NCI-H526 (cell line): ENCODE measurements at regions not wholly inside any gene's neighbourhood (a gene's known extent, or its start where the extent isn't known, plus 50 kb on each side); places are given as distances from the start of the nearest gene placed in this dataset.
A peak's percentile ranks its signal among the peaks of the same experiment; 100 is the strongest.

Experiments
- DNase-seq, 2 experiments: peaks; one replicate each; lab custom pipeline; 2025; lab: John Stamatoyannopoulos, UW

- no peak for DNase-seq
Observed at GRCh38 chr7:13293264-13294002, 606.0 kb downstream of the ARL4A start.

GRCh38 chr7:13307040-13307439, 619.6 kb downstream of the ARL4A start:
- DNase-seq: no peak

GRCh38 chr7:13308423-13308822, 621.0 kb downstream of the ARL4A start:
- DNase-seq: no peak

- no peak for DNase-seq
Observed at GRCh38 chr7:13309535-13309934, 622.1 kb downstream of the ARL4A start.

- peak in 1 of 2 experiments; percentile 12 for DNase-seq
Observed at GRCh38 chr7:13312307-13312706, 624.9 kb downstream of the ARL4A start.

- no peak for DNase-seq
Observed at GRCh38 chr7:13320333-13320732, 632.9 kb downstream of the ARL4A start.

GRCh38 chr7:13321316-13321715, 633.9 kb downstream of the ARL4A start:
- DNase-seq: no peak

GRCh38 chr7:13322126-13322525, 634.7 kb downstream of the ARL4A start:
- DNase-seq: no peak

GRCh38 chr7:13327669-13328068, 640.2 kb downstream of the ARL4A start:
- DNase-seq: no peak

GRCh38 chr7:13333371-13333770, 645.9 kb downstream of the ARL4A start:
- no peak for DNase-seq

- no peak for DNase-seq
Observed at GRCh38 chr7:13336227-13336626, 648.8 kb downstream of the ARL4A start.

- DNase-seq: no peak
Observed at GRCh38 chr7:13352677-13353076, 636.8 kb downstream of the ETV1 start.

GRCh38 chr7:13359656-13360055, 629.8 kb downstream of the ETV1 start:
- DNase-seq: no peak

GRCh38 chr7:13386741-13387140, 602.7 kb downstream of the ETV1 start:
- no peak for DNase-seq

- DNase-seq: no peak
Observed at GRCh38 chr7:13407911-13408310, 581.6 kb downstream of the ETV1 start.

GRCh38 chr7:13411151-13411550, 578.3 kb downstream of the ETV1 start:
- no peak for DNase-seq

GRCh38 chr7:13411636-13412035, 577.8 kb downstream of the ETV1 start:
- no peak for DNase-seq

GRCh38 chr7:13414181-13414580, 575.3 kb downstream of the ETV1 start:
- no peak for DNase-seq

- DNase-seq: no peak
Observed at GRCh38 chr7:13414661-13415107, 574.8 kb downstream of the ETV1 start.

GRCh38 chr7:13416071-13416470, 573.4 kb downstream of the ETV1 start:
- no peak for DNase-seq

- no peak for DNase-seq
Observed at GRCh38 chr7:13416544-13416943, 572.9 kb downstream of the ETV1 start.

GRCh38 chr7:13420726-13421125, 568.7 kb downstream of the ETV1 start:
- DNase-seq: no peak

- DNase-seq: no peak
Observed at GRCh38 chr7:13421776-13422175, 567.7 kb downstream of the ETV1 start.

- no peak for DNase-seq
Observed at GRCh38 chr7:13433946-13434345, 555.5 kb downstream of the ETV1 start.
